C4-2B (cell line): ENCODE measurements at regions not wholly inside any gene's neighbourhood (a gene's known extent, or its start where the extent isn't known, plus 50 kb on each side); places are given as distances from the start of the nearest gene placed in this dataset.

ENCODE experiments used
- CTCF ChIP-seq: fragments of 450-650 bp; conservative IDR thresholded peaks from 2 replicates; pipeline ENCODE4 v1.5.1; 2017; ENCODE audit warnings: mild to moderate bottlenecking
- ZFX ChIP-seq: fragments of 450-650 bp; IDR thresholded peaks from 2 replicates; pipeline ENCODE4 v1.6.1; 2017

GRCh38 chr2:8371653-8372052 lies 310.2 kb upstream of the ID2 start:
- TF ChIP-seq CTCF: no peak
- no peak for TF ChIP-seq ZFX
